Panc1 (cell line): ENCODE measurements at regions not wholly inside any gene's neighbourhood (a gene's known extent, or its start where the extent isn't known, plus 50 kb on each side); places are given as distances from the start of the nearest gene placed in this dataset.

Source experiments
- ATAC-seq: fragments of 200-7000 bp; cut with Tn5 transposase; 2 replicates; pipeline ENCODE4 v1.9.1; 2020; ENCODE audit warnings: mild to moderate bottlenecking, moderate library complexity
- BruUV-seq: library from RNA; stranded (reverse); fragments of 400-500 nt; replicated peaks from 2 replicates; lab custom pipeline; 2021; lab: Mats Ljungman, UMichigan
- CTCF ChIA-PET: fragments of 300-600 bp; sonication (Branson Sonifier 250); formaldehyde crosslinking; loops from one replicate; lab custom pipeline; 2022; ENCODE audit warnings: antibody characterized with exemption; lab: Charles Lee
- POLR2A ChIA-PET: fragments of 300-600 bp; sonication (Branson Sonifier 250); formaldehyde crosslinking; loops from one replicate; lab custom pipeline; 2022; ENCODE audit warnings: antibody characterized with exemption; lab: Charles Lee
- DNase-seq: peaks from one replicate; pipeline ENCODE4 v3.0.0-alpha.2; 2010; ENCODE audit warnings: low read depth, low spot score
- H3K27ac ChIP-seq: 2 replicates; pipeline ENCODE4 v1.5.1; 2011; ENCODE audit warnings: mild to moderate bottlenecking, low read length, inconsistent platforms
- H3K27me3 ChIP-seq: fragments of 200-500 bp; sonication (Bioruptor generic); 2 replicates; pipeline ENCODE4 v1.6.0; 2014; ENCODE audit warnings: low read length, inconsistent platforms; ENCODE audit not compliant: control insufficient read depth, insufficient read depth
- H3K36me3 ChIP-seq: fragments of 200-500 bp; sonication (Bioruptor generic); 2 replicates; pipeline ENCODE4 v1.5.1; 2014; ENCODE audit warnings: inconsistent platforms, mild to moderate bottlenecking, low read length, moderate library complexity; ENCODE audit not compliant: control insufficient read depth, insufficient read depth
- H3K4me1 ChIP-seq: 2 replicates; pipeline ENCODE4 v1.5.1; 2011; ENCODE audit warnings: inconsistent platforms, mild to moderate bottlenecking, low read length, moderate library complexity; ENCODE audit not compliant: control insufficient read depth, insufficient read depth
- H3K4me3 ChIP-seq, 2 experiments: 2 replicates each; pipeline ENCODE4 v1.5.1; 2011 to 2012; ENCODE audit warnings: low read depth in 2 of 2, low read length in 2 of 2, mild to moderate bottlenecking in 2 of 2, inconsistent platforms in 1 of 2, moderate library complexity in 1 of 2
- H3K9me3 ChIP-seq: fragments of 200-500 bp; sonication (Bioruptor generic); 2 replicates; pipeline ENCODE4 v1.5.1; 2014; ENCODE audit warnings: low read depth, mild to moderate bottlenecking, inconsistent platforms, low read length, moderate library complexity; ENCODE audit not compliant: control insufficient read depth, insufficient read depth
- CTCF ChIP-seq: fragments of 450-650 bp; IDR thresholded peaks from 2 replicates; pipeline ENCODE4 v1.5.1; 2017; ENCODE audit warnings: mild to moderate bottlenecking
- POLR2AphosphoS5 ChIP-seq: IDR thresholded peaks from 2 replicates; pipeline ENCODE4 v1.6.1; 2012; ENCODE audit warnings: mild to moderate bottlenecking, low read depth, low read length, moderate library complexity
- REST ChIP-seq, 2 experiments: IDR thresholded peaks; 2 replicates each; pipeline ENCODE4 v1.6.1; 2011 to 2012; ENCODE audit warnings: low read depth in 2 of 2, control low read depth in 1 of 2, low read length in 1 of 2, mild to moderate bottlenecking in 1 of 2, moderate library complexity in 1 of 2; ENCODE audit not compliant: insufficient read depth in 1 of 2
- SIN3A ChIP-seq: IDR thresholded peaks from 2 replicates; pipeline ENCODE4 v1.6.1; 2012; ENCODE audit warnings: low read depth, mild to moderate bottlenecking, low read length, moderate library complexity, borderline replicate concordance; ENCODE audit not compliant: insufficient read depth
- TCF7L2 ChIP-seq: IDR thresholded peaks from 2 replicates; pipeline ENCODE4 v1.6.1; 2011; ENCODE audit warnings: mild to moderate bottlenecking, low read depth, low read length, inconsistent platforms
- in situ Hi-C: cut with HindIII; loops from 2 replicates; pipeline ENCODE4 v1.10.0; 2016; ENCODE audit warnings: low sequenced_read_pairs, low pct_unique_long_range_greater_than_20kb
- intact Hi-C: fragments of 100-400 bp; cut with micrococcal nuclease; formaldehyde crosslinking; loops from one replicate; pipeline ENCODE4 v1.10.0; 2022; ENCODE audit not compliant: unreplicated experiment

GRCh38 chr3:144264794-144265193 lies 293.2 kb downstream of the DIPK2A start:
- no TSS peak for BruUV-seq
- intact Hi-C loops = no loop called here
- Histone ChIP-seq H3K27ac (no peak overlapping the region), H3K36me3 (no peaks in the 10 kb centered on the region), H3K4me3 (no peak overlapping the region), H3K27me3 (no peaks in the 10 kb centered on the region), H3K4me1 (no peaks in the 10 kb centered on the region), H3K9me3 (no peaks in the 10 kb centered on the region)
- CTCF ChIA-PET = no interaction called here
- TF ChIP-seq CTCF (no peak), REST (IDR thresholded peaks at IDR 0.05; ENCODE audit: insufficient read depth in 1 of 2, low read depth in 2 of 2, low read length in 1 of 2) (no peak), POLR2AphosphoS5 (no peak), TCF7L2 (no peak), SIN3A (no peak)
- no peak for DNase-seq
- ATAC-seq = no peak
- POLR2A ChIA-PET = no interaction called here
- in situ Hi-C loops = no loop called here

GRCh38 chr3:144265542-144266100 lies 294.0 kb downstream of the DIPK2A start:
- Histone ChIP-seq H3K27me3 (no peaks in the 10 kb centered on the region), H3K9me3 (no peaks in the 10 kb centered on the region), H3K4me1 (no peaks in the 10 kb centered on the region), H3K36me3 (no peaks in the 10 kb centered on the region), H3K27ac (no peak overlapping the region), H3K4me3 (no peak overlapping the region)
- BruUV-seq = no TSS peak
- no peak for TF ChIP-seq SIN3A
- TF ChIP-seq POLR2AphosphoS5 = no peak
- TF ChIP-seq REST (IDR thresholded peaks at IDR 0.05; ENCODE audit: insufficient read depth in 1 of 2, low read depth in 2 of 2, low read length in 1 of 2) = no peak
- intact Hi-C loops (no loop called here), in situ Hi-C loops (no loop called here)
- ChIA-PET CTCF (no interaction called here), POLR2A (no interaction called here)
- DNase-seq = no peak
- no peak for ATAC-seq
